HG03565 (cell line): ENCODE measurements at regions not wholly inside any gene's neighbourhood (a gene's known extent, or its start where the extent isn't known, plus 50 kb on each side); places are given as distances from the start of the nearest gene placed in this dataset.

ENCODE experiments used
- ATAC-seq: cut with Tn5 transposase; IDR thresholded peaks from one replicate; pipeline ENCODE4 v1.9.1; 2021; ENCODE audit warnings: mild to moderate bottlenecking, moderate library complexity; ENCODE audit not compliant: unreplicated experiment

- no peak for ATAC-seq
Measured at GRCh38 chr7:120201290-120201689, 71.7 kb upstream of the KCND2 start.

DNA sequence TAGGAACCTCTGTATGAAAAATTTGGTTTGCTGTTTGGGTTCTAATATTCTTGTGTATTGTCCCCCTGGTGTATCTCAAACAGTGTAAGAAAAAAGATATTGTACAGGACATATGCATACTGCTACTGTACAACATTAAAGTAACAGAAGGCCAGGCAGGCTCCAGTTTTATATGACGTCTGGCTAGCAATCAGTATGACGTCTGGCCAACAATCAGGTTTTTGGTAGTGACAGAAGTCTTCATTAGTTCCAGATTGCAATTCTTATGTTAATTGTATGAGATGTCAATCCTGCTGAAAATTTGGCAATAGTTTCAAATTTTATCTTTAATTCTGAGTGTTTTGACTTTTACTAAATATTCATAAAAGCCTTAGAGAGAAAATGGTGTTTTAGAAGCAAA lies 67.9 kb upstream of the KCND2 start:
- ATAC-seq = no peak

- no peak for ATAC-seq
Measured at GRCh38 chr7:120207037-120207436, 65.9 kb upstream of the KCND2 start.

- no peak for ATAC-seq
Measured at GRCh38 chr7:120215654-120216053, 57.3 kb upstream of the KCND2 start.

DNA sequence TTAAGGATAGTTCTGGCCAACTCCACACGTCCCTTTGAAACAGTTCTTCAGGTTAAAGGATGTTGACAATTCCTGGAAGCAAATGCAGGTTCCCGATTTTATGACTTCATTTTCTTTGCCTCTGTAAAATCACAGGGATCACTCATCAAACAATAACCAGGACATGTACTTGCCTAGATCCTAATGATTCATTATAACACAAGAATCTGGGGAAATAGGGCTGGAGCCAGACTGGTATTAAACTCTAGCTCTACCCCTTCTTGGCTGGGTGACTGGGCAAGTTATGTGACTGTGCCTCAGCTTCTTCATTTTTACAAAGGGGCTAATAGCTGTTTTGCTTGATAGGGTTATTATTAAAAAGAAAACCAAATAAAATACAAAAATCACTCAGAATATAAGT lies 56.0 kb upstream of the KCND2 start:
- ATAC-seq = no peak

DNA sequence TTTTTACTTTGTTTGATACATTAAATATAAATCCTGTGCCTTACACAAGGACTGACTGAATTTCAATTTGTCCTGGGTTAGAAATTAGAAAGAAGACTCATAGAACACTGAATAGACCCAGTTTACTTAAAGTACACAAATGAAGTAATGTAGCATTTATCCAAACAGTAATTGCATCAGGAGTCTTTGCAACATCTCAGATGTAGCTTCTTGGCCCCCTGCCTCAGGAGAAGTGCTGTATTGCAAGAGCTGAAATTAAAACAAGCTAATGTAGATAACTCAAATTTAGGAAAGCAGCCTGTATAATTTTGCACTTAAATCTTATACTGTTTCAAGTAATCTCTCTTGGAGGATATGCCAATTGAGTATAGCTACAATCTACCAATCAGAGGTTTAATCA lies 54.3 kb upstream of the KCND2 start:
- no peak for ATAC-seq

- no peak for ATAC-seq
Measured at GRCh38 chr7:120221666-120222065, 51.3 kb upstream of the KCND2 start.
